GDM1 (cell line): ENCODE measurements at regions not wholly inside any gene's neighbourhood (a gene's known extent, or its start where the extent isn't known, plus 50 kb on each side); places are given as distances from the start of the nearest gene placed in this dataset.

Experiments
- DNase-seq: peaks from one replicate; lab custom pipeline; 2025; lab: John Stamatoyannopoulos, UW

DNA sequence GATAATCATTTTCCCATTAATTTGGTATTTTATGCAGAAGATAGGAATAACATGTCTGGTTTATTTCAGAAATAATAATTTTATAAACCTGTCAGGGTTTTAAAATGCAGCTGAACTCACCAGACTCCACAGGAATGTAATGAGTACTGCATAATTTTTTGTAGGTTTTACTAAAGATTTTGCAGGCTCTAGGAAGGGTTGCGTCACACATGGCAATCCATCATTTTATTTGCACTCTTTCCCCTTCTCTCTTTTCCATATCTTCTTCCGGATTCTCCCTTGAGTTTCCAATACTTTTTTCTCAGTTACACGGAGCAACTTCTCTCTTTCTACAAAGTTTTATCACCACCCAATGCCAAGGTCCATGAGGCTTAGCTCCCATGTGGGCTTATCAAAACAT lies 234.7 kb downstream of the NFKBIZ start:
- no peak for DNase-seq

DNA sequence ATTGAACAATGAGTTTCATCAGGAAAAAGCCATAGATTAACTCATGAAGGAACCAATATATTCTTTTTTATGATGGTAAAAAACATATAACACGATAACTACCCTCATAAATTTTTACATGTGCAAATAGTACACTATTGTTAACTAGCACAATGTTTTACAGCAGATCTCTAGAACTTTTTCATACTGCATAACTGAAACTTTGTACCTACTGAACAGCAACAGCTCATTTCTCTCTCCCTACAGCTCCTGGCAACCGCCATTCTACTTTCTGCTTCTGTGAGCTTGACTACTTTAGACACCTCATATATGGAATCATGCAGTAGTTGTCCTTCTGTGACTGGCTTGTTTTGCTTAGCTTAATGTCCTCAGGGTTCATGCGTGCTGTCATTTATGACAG lies 235.4 kb downstream of the NFKBIZ start:
- no peak for DNase-seq

DNA sequence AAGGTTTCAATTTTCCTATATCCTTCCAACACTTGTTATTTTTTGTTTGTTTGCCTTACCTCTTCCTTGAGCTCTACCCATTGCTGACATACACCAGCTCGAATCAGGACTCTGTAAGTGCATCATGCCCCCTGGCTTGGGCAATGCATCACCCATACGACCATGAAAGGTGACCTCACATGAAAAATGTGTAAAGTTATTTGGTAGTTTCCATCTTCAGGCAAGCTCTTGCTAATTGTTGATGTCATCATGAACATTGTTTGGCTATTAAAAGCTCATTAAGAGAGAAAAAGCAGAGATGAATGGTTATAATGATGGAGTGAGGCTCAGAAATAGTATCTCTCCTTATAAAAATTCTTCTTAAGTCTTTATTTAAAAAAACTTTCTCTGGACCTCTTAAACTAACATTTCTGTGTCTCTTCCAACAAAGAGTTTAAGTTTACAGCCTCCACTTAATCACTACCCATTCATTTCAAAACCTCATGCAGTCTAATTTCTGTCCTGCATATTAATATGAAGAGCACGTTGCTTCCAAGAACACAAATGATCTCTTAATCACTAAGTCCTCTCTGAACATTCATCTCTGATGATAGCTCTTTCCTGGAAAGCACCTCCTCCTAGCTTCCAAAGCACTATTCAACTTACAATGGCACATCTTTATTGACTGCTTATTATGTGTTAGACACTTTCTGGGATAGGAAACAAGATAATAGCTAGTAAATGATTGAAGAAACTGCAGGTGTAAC lies 236.3 kb downstream of the NFKBIZ start:
- no peak for DNase-seq

DNA sequence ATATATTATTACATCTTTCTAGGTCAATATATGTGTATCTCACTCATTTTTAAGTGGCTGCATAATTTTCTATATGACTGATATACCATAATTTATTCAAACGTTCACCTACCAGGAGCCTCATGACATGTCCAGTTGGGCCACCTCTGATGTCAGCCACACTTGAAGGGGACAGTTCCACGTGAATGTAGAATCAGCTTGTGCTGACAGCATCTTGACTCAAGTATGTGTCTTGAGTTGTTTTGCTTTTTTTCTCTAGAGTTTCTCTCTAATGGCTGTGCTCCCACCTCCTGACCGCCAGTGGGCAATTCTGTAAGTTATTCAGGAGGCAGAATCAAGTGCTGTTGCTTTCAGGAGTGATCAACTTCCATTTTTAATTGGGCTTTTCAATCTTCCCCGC lies 237.9 kb downstream of the NFKBIZ start:
- DNase-seq: no peak

DNA sequence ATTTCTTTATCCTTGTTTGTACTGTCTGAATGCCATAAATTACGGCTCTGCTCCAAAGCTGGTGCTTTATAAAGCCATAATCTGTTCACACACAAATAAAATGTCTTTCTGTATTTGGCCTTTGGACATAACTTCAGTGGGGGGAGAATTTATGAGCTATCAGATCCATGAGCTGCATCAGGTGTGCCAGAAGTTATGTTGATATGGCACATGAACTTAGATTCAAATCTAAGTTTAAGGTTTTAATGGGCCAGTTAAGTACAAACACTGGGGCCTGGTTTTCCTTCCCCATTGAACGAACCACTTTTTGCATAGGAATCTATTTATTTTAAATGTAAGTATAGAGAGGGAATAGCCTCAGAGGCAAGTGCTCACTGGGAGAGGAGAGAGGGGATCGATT lies 239.9 kb downstream of the NFKBIZ start:
- DNase-seq: no peak

DNA sequence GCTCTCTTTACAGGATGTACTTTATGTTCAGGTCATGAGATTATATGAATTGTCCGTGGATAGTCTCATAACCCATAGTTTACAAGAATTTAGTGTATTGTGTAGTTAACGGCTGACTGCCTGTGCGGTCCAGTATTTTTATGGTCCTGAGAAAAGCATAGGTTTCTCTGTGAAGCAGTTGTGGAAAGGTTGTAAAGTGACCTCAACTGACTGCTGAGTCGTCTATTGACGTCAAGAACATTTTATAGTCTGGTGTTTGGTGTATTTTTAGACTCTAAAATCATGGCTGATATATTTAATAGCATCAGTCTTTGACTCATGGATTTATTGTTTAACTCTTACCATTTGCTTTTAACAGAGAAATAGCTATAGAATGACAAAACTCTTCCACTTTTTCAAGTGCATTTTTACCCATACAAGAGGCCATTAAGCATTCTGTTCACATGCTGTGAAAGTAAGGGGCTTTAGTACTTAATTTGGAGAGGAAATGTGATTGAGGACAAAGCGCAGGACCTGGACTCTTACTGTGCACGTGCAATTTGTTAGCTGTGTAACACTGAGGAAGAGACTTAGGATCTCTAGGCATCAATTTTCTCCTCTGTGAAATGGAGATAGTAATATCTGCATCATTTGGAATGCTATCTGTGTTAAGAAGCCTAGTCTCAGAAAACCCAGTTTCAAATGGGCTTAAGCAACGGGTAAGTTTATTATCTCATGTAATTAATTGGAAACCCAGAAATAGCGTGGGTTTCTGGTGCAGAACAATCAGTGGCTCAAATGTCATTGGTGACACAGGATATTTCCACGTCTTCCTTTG lies 240.8 kb downstream of the NFKBIZ start:
- no peak for DNase-seq

DNA sequence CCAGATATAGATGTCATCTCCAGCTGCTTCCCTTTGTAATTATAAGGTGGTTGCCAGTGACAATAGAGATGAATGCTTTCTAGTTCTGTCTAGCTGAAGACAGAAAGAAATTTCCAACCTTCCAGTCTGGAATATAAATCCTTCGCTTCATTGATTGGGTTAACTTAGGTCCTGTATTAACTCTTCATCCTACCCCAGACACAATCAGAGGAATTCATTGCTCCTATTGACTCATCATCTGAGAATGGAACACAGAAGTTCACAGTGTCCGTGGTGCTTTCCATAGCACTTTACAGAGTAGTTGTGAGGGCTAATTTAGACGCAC lies 241.4 kb downstream of the NFKBIZ start:
- DNase-seq: no peak

DNA sequence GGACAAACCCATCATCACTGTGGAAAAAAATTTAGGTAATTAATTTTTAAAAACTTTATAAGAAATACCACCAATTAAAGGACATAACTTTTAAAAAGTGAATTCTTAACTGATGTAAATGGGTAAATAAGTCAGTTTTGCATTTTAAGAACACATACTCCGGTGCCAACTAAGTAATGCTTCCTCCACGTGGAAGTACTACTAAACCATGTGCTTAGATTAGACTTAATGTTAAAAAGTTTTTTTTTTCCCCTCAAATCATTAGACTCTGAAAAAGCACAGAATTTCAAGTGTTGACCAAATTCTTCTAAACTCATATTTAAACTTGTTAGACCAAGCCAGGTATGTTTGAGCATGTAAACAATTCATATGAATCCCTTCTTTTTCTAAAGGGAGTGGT lies 242.0 kb downstream of the NFKBIZ start:
- no peak for DNase-seq

DNA sequence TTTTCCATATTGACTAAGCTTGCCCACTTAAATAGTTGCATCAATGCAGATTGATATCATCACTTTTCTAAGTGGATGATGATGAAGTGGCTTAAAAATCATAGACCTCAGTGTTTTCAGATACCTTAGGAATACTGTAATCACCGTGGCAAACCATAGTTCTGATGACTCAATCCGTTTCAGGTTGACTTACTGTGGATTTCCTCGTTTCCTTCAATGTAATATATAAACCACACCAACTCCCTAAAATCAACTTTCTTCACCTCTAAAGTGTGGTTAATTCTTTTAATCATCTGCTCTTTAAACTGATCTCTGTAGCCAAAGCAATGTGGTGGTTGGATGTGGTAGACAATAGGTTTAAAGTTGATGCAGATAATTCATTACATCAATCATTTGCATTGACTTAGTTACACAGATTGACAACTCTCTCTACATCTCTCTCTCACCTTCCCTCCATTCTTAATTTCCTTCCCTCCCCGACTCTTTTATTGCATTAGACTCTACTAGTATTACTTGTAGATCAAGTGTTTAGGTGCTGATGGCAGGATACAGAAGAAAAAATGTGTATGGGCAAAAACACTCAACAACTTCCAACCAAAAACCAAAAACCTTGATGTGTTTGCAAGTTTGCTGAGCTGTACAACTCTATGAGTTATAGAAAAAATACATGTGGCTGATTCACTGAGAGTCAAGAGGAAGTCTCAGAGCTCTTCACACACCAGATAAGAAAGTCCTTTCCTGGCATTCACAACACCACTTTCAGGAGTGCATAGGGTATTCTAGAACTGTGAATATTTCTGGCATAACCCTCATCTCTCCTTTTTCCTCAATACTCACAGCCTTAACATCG lies 243.5 kb downstream of the NFKBIZ start:
- peak; percentile 50 for DNase-seq

DNA sequence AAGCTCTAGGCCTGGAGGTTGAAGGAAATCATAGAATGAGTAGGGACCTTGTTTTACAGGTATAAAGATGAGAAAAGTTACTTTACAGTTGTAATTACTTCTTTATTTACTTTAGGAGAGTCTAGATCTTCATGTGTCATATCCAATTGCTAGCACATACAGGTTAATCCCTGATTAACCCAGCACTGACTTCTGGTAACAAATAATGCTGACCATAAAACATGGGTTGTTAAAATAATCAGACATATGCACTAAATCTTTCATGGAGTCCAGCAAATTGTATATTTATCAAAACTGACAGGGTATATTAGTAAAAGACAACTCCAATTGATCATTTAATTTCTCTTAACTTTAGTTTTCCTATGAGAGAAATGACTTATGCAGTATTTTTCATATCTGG lies 245.2 kb downstream of the NFKBIZ start:
- DNase-seq: no peak

DNA sequence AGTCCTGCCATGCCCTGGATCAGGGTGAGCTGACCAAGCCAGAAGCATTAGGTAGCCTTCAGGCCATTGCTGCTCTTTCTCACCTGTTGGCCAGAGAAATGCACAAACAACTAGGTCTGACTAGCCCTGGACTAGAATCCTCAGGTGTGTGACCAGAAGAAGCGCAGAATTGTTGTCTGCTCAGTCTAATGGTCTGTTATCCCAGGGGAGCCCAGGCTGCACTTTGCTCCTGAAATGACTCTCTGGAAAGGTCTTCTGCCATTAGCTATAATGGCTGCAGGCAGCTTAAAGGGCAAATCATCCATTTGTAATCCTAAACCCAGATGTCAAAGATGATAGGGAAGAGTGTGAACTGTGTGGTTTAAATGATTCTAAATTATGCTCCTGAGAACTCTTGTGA lies 246.1 kb downstream of the NFKBIZ start:
- no peak for DNase-seq

DNA sequence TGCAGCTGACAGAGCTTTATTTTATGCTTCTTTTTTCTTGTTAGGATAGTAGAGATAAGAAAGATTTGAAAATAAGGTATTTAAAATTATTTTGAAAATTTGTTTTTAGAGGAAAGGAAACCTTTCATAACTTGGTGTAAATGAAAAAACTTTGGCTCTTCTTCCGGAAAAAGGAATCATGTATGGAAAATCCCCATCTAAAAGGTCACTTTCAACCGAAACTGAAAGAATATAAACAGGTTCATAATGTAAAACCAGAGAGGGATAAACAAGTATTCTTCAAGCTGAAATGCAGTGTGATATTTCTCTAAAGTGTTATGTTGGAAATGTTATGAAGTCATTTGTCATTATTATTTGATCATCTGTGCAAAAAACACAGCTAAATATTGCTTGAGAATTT lies 246.8 kb downstream of the NFKBIZ start:
- DNase-seq: no peak

DNA sequence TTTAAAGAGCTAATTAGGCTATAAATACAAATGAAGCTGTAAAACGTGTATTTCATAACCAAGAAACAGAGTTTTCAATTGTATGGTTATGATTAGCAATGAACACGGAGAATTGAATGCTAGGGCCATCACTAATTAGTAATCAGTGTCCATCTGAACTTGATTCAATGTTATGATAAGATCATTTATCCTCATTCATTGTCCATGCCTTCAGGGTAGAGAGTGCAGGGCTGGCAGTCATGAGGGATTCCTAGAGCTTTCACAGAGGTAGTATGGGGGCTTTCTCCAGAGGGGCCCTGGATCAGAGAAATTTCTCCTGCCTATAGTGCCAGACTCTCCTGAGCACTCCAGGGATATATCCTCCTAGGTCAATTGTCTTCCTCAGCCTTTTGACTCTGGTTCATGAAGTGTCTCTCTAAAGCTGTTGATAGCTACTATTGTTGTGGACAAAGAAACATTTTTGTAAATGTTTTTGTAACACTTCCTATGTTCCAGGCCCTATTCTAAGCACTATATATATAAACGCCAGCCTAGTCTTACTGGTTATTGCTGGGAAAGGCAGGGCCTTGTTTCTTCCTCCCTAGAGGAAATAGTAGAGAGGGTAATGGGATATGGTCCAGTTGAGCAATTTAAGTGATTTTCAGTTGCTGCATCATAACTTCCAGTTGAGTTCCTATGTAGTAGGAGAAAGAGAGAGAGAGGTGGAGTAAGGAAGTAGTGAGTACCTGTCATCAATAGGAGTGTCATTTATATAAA lies 249.0 kb downstream of the NFKBIZ start:
- no peak for DNase-seq

DNA sequence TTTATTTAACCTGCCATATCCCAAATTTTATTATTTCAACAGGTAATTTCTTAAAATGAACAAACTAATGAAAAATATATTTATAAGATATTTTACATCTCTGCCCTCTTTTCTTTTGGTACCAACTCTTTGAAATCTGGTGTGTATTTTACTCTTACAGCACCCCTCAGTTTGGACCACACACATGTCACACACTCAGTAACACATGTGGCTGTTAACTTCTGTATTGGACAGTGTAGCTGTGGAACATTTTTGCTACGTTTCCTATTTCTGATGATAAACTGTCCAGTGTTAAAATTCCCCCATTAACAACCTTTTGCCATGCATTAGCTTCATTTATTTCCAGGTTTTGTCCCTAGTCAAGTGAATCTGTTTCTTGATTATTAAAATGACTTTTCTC lies 250.6 kb downstream of the NFKBIZ start:
- DNase-seq: no peak

DNA sequence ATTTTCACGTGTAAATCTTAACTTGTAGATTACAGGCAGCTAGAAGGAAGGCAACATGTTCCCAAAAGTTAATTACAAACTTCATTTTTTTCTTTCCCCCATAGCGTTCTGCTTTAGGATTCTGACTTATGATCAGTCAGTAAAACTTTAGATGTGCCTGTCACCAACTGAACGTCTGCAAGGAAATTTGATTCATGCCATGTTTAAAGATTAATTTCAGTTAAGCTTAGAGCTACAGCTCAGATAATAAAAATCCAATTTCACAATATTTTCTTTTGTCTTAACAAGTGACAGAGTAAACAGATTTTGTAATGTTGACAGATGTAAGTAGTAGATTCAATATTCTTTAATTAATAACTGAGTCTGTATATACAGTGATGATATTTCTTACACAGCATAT lies 253.1 kb downstream of the NFKBIZ start:
- DNase-seq: no peak

DNA sequence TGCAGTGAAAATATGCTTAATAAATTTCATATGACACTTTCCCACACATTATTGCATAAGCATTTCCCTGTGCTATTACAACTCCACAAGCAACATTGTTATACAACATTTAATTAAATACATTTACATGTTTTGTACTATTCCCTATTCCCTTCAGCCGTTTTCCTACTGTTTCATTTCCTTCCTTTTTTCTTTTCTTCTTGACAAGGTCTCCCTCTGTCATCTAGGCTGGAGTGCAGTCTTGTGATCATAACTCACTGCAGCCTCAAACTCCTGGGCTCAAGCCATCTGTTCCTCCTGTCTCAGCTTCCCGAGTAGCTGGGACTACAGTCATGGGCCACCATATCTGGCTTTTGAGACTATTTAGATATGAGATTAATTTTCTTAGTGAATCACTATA lies 254.7 kb downstream of the NFKBIZ start:
- no peak for DNase-seq

DNA sequence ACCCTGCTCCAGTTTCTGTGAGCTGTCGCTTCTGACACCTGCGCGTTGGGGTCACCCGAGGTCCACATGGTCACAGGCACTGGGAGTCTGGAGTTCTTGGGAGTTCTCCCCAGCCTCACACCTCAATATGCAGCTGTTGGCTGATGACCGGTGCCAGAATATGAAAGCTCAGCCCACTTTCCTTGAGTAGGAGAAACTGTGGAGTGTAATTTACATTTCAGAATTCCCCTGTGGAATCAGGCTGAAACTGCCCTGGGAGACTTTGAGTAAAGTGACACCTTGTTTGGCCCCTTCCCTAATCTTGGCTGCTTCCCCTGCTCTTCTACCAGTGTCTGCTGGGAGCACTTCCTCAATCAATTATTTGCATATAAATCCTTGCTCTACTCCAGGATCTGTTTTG lies 255.9 kb downstream of the NFKBIZ start:
- DNase-seq: no peak

DNA sequence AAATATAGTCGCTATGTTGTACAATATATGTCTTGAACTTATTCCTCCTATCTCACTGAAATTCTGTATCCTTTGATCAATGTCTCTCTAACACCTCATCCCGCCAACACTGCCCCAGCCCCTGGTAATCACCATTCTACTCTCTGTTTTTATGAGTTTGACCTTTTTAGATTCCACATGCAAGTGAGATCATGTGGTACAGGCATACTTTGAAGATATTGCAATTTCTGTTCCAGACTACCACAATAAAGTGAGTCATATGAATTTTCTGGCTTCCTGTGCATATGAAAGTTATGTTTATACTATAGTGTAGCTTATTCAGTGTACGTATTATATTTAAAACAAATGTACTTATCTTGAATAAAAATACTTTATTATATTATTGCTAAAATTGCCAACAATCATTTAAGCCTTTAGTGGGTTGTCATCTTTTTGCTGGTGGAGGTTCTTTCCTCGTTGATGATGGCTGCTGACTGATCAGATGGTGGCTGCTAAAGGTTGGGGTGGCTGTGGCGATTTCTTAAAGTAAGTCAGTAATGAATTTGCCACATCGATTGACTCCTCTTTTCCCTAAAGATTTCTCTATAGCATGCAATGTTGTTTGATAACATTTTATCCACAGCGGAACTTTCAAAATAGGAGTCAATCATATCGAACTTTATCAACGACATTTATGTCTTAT lies 257.2 kb downstream of the NFKBIZ start:
- no peak for DNase-seq

DNA sequence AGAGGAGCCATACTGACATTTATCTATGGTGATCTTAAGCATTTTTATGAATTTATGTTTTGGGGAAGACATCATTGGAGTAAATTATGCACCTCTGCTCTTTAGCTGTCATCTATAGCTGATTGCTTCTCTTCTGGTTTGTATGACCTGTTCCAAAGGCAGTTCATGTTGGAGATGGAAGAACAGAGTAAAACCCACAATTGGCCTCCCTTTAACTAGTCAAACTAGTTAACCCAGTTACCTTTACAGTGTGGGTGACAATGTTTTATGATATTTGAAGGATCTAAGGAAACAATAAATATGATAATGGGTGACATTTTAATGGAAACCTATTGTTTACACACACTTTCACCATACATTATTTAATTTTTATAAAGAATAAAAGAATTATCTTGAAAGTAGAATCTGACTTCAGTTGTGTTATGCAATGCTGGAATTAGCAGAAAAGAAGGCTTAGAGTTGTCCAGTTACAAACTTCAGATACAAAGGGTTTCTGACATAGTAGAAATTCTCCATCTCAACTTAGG lies 263.5 kb downstream of the NFKBIZ start:
- no peak for DNase-seq

DNA sequence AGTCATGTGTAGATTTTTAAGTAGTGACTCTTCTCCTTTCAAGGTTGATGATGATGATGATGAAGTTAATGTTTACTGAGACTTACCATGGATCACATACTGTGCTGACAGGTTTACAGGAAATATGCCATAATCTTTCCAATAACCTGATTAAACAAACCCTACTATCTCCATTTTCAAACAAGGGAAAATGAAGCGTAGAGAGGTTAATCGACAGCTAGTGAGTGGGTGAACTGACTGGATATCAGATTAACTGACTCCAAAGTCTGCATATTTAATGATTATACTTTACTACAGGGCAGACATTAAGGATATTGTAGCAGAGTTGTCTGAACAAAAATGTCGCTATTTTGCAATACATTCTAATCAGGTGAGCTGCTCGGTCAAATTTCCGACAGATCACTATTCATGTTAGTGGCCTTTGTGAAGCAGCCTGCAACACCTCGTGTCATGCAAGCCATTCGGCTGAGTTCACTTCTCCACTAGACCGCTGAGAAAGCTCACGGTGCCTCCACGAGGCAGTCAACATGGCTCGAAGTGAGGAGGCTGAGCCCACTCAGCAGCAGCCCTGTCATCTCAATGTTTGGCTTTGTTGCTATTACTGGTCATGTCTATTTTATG lies 264.2 kb downstream of the NFKBIZ start:
- no peak for DNase-seq
